NB4 (cell line): ENCODE measurements at regions not wholly inside any gene's neighbourhood (a gene's known extent, or its start where the extent isn't known, plus 50 kb on each side); places are given as distances from the start of the nearest gene placed in this dataset.

Experiments
- DNase-seq: peaks from one replicate; pipeline ENCODE4 v3.0.0; 2010; ENCODE audit warnings: low read depth
- H3K4me3 ChIP-seq: one replicate; pipeline ENCODE4 v1.5.1; 2011; ENCODE audit warnings: mild to moderate bottlenecking, low read depth, low read length, moderate library complexity
- CTCF ChIP-seq: IDR thresholded peaks from one replicate; pipeline ENCODE4 v1.5.1; 2012; ENCODE audit warnings: low read depth, low read length
- MYC ChIP-seq: IDR thresholded peaks from 2 replicates; pipeline ENCODE4 v1.6.1; 2011; ENCODE audit warnings: low read depth, low read length
- POLR2A ChIP-seq: IDR thresholded peaks from 2 replicates; pipeline ENCODE4 v1.6.1; 2011; ENCODE audit warnings: mild to moderate bottlenecking; ENCODE audit not compliant: insufficient read length; ENCODE audit errors: extremely low read depth
- TF ChIP-seq, protein P1 (sequence below): IDR thresholded peaks from 2 replicates; pipeline ENCODE4 v1.6.1; 2011; ENCODE audit warnings: low read depth, low read length

DNA sequence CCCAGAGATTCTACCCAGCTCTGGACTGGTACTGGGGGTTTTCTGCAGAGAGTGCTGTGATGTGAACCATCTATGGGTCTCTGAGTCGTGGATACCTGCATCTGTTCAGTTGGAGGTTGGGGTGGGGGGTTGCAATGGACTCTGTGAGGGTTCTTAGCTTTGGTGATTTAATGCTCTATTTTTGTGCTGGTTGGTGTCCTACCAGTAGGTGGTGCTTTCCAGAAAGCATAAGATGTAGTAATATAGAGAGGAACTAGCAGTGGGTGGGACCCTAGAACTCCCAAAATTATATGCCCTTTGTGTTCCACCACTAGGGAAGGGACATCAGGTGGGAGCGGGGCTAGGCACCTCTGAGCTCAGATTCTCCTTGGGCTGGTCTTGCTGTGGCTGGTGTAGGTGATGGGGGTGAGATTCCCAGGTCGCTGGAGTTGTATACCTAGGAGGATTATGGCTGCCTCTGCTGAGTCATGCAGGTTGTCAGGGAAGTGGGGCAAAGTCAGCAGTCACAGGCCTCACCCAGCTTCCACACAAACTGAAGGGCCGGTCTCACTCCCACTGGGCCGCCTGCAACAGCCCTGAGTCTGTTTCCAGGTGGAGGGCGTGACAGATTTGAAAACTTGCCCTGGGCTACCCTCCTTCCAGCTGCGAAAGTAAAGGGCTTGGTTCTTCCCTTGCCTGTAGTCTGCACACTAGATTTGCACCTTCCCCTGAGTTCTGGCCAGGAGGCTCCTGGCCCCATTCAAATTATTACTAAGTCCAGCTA lies 573.0 kb upstream of the SLITRK1 start:
- peak; percentile 24 for TF ChIP-seq CTCF
- TF ChIP-seq, protein P1, sequence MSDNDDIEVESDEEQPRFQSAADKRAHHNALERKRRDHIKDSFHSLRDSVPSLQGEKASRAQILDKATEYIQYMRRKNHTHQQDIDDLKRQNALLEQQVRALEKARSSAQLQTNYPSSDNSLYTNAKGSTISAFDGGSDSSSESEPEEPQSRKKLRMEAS = no peak
- TF ChIP-seq POLR2A = no peak
- peak; percentile 12 for DNase-seq
- H3K4me3 ChIP-seq = no peak overlapping the region

DNA sequence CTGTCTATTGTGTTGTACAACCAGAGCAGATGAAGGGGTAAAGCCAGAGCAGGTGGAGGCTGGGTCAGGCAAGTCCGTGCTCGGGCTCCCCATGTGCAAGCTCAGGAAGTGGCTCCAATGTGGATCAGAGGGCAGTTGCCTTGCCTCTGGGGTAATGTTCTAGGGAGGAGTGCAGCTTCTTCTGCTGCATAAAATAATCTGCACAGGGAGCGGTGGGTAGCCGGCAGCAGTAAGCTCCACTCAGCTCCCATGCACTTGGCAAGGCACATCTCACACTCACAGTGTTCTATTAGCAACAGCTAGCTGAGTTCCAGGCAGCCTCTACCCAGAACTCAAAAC lies 565.3 kb upstream of the SLITRK1 start:
- H3K4me3 ChIP-seq = no peak overlapping the region
- TF ChIP-seq POLR2A (no peak), MYC (no peak), CTCF (no peak)
- TF ChIP-seq, protein P1 = no peak
- no peak for DNase-seq

GRCh38 chr13:84446972-84447639 lies 564.8 kb upstream of the SLITRK1 start:
- no peak for TF ChIP-seq POLR2A
- TF ChIP-seq, protein P1 = no peak
- TF ChIP-seq CTCF = no peak
- H3K4me3 ChIP-seq = no peak overlapping the region
- no peak for DNase-seq

DNA sequence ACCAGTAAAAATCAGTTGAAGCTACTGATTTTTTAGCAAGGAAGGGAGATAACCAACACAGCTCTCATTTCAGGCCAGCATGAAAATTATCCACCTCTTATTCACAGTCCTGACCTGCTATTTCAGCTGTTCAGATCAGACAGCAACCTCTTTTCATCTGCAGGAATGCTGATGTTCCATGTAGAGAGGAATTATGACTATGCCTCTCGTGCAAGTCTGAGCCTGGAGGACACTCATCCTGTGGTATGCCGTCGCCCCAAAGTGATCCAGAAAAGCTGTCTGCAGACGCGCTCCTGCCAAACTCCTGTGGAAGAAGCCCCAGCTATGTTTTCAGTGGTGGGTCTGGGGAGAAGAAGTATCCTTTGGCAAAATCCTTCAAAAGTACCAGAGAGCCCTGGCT lies 563.5 kb upstream of the SLITRK1 start:
- H3K4me3 ChIP-seq = no peak overlapping the region
- no peak for DNase-seq
- TF ChIP-seq MYC (no peak), CTCF (no peak), POLR2A (no peak)
- TF ChIP-seq, protein P1 = no peak

DNA sequence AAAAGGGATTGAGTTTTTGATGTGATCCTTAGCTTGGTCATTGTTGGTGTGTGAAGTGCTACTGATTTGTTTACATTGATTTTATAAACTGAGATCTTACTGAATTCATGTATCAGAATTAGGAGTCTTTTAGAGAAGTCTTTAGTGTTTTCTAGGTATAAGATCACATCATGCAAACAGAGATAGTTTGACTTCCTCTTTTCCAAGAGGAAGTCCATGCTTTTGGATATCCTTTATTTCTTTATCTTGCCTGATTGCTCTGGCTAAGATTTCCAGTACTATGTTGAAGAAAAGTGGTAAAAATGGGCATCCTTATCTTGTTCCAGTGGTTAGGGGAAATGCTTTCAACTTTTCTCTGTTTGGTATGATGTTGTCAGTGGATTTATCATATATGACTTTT lies 561.2 kb upstream of the SLITRK1 start:
- no peak for DNase-seq
- no peak overlapping the region for H3K4me3 ChIP-seq
- TF ChIP-seq MYC (no peak), POLR2A (no peak), CTCF (no peak)
- TF ChIP-seq, protein P1 = no peak
